ENCODE measurements at regions not wholly inside any gene's neighbourhood (a gene's known extent, or its start where the extent isn't known, plus 50 kb on each side); places are given as distances from the start of the nearest gene placed in this dataset.

DNA sequence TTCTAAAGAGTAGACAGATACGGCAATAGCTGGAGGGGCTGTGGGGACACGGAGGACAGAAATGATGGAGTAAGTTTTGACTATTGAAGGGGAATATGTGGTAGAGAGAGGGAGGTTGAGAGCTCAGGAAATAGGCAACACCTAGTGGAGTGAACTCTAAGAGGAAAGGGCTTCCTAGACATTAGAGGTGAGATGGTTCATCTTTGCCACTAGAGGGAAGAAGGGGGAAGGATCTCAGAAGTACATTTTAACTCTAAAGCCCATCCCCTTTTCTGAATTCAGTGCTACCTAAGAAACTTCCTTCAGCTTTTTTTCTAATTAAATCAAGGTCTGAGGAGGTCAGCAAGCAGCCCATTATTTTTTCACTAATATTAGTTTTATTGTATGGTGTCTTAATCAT is 689.4 kb upstream of the MAP3K7 start:
- Histone ChIP-seq H3K4me1 (ENCODE audit: insufficient read depth, low read length) (no peaks in the 10 kb centered on the region), H2AFZ (ENCODE audit: low read depth, low read length) (no peak overlapping the region), H3K4me3 (ENCODE audit: low read length) (no peak overlapping the region), H3K36me3 (ENCODE audit: insufficient read depth, low read length) (no peaks in the 10 kb centered on the region), H3K9me3 (ENCODE audit: low read length) (no peaks in the 10 kb centered on the region), H3K27me3 (ENCODE audit: insufficient read depth, low read length) (no peaks in the 10 kb centered on the region)

DNA sequence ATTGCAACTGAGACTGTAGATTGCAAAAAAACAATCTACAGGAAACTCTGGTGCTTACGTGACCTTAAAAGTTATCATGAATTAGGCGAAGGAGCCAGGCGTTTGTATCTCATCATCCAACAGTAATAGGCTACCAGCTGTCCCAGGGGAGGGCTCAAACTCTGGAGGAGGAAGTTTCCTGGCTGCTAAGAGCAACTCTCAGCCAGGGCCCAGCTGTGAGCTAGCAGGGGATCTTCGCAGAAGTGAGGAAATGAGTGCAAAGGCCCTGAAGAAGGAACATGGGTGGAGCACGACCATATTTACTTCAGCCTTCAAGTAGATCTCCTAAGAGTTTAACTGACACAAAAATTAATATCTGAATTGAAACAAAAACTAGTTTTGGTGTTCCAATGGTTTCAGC is 686.9 kb upstream of the MAP3K7 start:
- Histone ChIP-seq H3K27me3 (ENCODE audit: insufficient read depth, low read length) (no peaks in the 10 kb centered on the region), H2AFZ (ENCODE audit: low read depth, low read length) (no peak overlapping the region), H3K4me3 (ENCODE audit: low read length) (no peak overlapping the region), H3K4me1 (ENCODE audit: insufficient read depth, low read length) (no peaks in the 10 kb centered on the region), H3K9me3 (ENCODE audit: low read length) (no peaks in the 10 kb centered on the region), H3K36me3 (ENCODE audit: insufficient read depth, low read length) (no peaks in the 10 kb centered on the region)

DNA sequence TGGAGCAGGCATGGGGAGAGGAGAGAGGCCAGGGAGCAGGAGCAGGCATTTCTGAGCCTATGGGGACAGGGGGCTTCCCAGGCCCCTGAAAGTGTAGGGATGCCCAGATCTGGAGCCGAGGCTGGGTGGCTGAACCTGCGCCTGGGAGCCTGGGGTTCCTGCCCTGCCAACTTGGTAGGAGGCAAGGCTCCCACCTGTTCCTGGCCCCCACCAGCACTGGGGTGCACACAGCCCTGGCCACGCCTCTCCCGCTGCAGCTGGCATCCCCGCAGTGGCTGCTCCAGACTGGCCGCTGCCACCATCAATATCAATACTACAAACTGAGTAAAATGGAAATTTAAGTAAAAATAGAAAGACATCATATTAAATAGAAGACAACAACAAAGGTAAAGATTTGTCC is 684.9 kb upstream of the MAP3K7 start:
- Histone ChIP-seq H3K4me3 (ENCODE audit: low read length) (no peak overlapping the region), H3K36me3 (ENCODE audit: insufficient read depth, low read length) (no peaks in the 10 kb centered on the region), H3K4me1 (ENCODE audit: insufficient read depth, low read length) (peaks cover 9% of the 10 kb centered on the region), H2AFZ (ENCODE audit: low read depth, low read length) (no peak overlapping the region), H3K9me3 (ENCODE audit: low read length) (no peaks in the 10 kb centered on the region), H3K27me3 (ENCODE audit: insufficient read depth, low read length) (no peaks in the 10 kb centered on the region)

DNA sequence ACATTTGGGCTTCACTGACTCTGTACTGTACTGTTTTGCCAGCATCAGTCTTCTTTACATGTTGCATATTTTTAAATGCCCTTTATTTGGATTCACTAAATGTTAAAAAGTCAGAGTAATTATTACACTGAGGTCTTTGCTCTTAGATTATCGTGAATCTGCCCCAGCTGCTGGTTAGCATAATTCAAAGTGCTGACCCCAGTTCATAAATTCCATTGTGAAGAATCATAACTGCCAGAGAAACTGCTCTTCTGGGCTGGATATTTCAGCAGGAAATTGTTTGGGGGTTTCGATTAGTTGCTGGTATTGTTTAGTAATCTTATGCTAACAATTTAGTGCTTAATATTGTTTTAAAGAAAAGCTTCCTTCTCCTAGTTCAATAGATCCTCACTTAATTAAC is 682.1 kb upstream of the MAP3K7 start:
- peaks cover 9% of the 10 kb centered on the region for H3K4me1 ChIP-seq (ENCODE audit: insufficient read depth, low read length)
- H3K27me3 ChIP-seq (ENCODE audit: insufficient read depth, low read length), result no peaks in the 10 kb centered on the region
- no peak overlapping the region for H2AFZ ChIP-seq (ENCODE audit: low read depth, low read length)
- no peaks in the 10 kb centered on the region for H3K9me3 ChIP-seq (ENCODE audit: low read length)
- no peak overlapping the region for H3K4me3 ChIP-seq (ENCODE audit: low read length)
- H3K36me3 ChIP-seq (ENCODE audit: insufficient read depth, low read length), result no peaks in the 10 kb centered on the region

DNA sequence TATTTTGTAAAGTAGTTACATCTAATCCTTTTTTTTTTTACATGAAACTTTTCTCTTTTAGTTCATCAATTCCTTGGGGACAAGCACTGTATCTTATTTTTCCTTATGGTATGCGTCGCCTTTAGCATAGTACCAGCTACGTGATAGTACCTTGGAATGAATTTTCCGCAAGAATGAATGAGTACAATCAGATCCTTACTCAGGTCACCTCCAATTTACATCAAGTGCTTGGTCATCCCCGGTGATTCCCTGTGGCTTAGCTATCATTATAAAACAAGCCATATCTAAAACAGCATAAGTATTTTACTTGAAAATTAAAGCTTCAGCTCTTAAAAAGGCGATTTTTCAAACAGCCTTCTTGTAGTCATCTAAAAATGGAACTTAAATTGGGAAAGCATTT is 680.4 kb upstream of the MAP3K7 start:
- H3K27me3 ChIP-seq (ENCODE audit: insufficient read depth, low read length), result no peaks in the 10 kb centered on the region
- peaks cover 9% of the 10 kb centered on the region for H3K4me1 ChIP-seq (ENCODE audit: insufficient read depth, low read length)
- no peaks in the 10 kb centered on the region for H3K9me3 ChIP-seq (ENCODE audit: low read length)
- no peak overlapping the region for H2AFZ ChIP-seq (ENCODE audit: low read depth, low read length)
- no peaks in the 10 kb centered on the region for H3K36me3 ChIP-seq (ENCODE audit: insufficient read depth, low read length)
- no peak overlapping the region for H3K4me3 ChIP-seq (ENCODE audit: low read length)

DNA sequence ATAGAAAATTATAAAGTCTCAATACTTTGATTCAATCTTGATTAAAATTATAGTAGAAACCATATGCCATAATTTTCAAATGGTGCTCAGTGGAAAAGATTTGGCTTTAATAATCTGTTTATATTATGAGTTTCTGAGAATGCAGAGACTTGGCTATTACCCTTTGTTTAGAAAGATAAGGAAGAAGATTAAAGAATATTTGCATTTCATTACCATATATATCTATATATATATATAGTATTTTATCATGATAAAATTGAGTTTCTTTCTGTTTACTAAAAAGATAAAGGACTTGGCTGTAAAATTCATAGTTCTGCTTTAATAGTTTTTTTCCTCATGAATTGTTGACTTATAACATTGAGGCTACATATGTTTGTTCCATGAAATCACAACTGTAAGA is 679.3 kb upstream of the MAP3K7 start:
- H3K9me3 ChIP-seq (ENCODE audit: low read length), result no peaks in the 10 kb centered on the region
- no peaks in the 10 kb centered on the region for H3K27me3 ChIP-seq (ENCODE audit: insufficient read depth, low read length)
- peaks cover 9% of the 10 kb centered on the region for H3K4me1 ChIP-seq (ENCODE audit: insufficient read depth, low read length)
- H3K36me3 ChIP-seq (ENCODE audit: insufficient read depth, low read length), result no peaks in the 10 kb centered on the region
- no peak overlapping the region for H3K4me3 ChIP-seq (ENCODE audit: low read length)
- no peak overlapping the region for H2AFZ ChIP-seq (ENCODE audit: low read depth, low read length)

DNA sequence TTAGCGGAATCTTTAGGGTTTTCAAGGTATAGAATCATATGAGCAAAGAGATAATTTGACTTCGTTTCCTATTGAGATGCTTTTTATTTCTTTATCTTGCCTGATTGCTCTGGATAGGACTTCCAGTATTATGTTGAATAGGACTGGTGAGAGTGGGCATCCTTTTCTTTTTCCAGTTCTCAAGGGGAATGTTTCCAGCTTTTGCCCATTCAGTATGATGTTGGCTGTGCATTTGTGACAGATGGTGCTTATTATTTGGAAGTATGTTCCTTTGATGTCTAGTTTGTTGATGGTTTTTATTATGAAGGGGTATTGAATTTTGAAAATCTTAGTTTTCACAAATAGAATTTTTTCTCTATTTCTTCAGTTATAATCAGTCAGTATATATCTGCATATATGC is 656.6 kb upstream of the MAP3K7 start:
- no peak overlapping the region for H3K4me3 ChIP-seq (ENCODE audit: low read length)
- H2AFZ ChIP-seq (ENCODE audit: low read depth, low read length), result no peak overlapping the region
- no peaks in the 10 kb centered on the region for H3K36me3 ChIP-seq (ENCODE audit: insufficient read depth, low read length)
- peaks cover 2% of the 10 kb centered on the region for H3K4me1 ChIP-seq (ENCODE audit: insufficient read depth, low read length)
- no peaks in the 10 kb centered on the region for H3K9me3 ChIP-seq (ENCODE audit: low read length)
- no peaks in the 10 kb centered on the region for H3K27me3 ChIP-seq (ENCODE audit: insufficient read depth, low read length)

DNA sequence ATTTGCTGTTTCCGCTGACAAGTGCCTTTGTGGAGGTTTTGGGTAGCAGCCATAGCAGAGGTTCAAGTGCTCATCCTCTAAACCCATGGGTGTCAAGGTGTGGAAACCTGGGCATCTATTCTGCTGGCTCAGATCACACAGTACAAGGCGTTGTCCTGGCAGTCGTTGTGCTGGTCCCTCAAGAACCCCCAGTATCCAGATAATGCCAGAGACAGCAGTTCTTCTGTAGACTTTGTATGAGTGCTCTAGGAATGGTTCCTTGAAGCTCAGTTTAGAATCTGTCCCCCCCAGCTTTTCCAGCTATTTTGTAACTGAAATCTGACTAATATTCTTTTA is 655.7 kb upstream of the MAP3K7 start:
- H3K4me1 ChIP-seq (ENCODE audit: insufficient read depth, low read length), result peaks cover 2% of the 10 kb centered on the region
- no peaks in the 10 kb centered on the region for H3K9me3 ChIP-seq (ENCODE audit: low read length)
- no peak overlapping the region for H2AFZ ChIP-seq (ENCODE audit: low read depth, low read length)
- no peak overlapping the region for H3K4me3 ChIP-seq (ENCODE audit: low read length)
- no peaks in the 10 kb centered on the region for H3K27me3 ChIP-seq (ENCODE audit: insufficient read depth, low read length)
- H3K36me3 ChIP-seq (ENCODE audit: insufficient read depth, low read length), result no peaks in the 10 kb centered on the region

DNA sequence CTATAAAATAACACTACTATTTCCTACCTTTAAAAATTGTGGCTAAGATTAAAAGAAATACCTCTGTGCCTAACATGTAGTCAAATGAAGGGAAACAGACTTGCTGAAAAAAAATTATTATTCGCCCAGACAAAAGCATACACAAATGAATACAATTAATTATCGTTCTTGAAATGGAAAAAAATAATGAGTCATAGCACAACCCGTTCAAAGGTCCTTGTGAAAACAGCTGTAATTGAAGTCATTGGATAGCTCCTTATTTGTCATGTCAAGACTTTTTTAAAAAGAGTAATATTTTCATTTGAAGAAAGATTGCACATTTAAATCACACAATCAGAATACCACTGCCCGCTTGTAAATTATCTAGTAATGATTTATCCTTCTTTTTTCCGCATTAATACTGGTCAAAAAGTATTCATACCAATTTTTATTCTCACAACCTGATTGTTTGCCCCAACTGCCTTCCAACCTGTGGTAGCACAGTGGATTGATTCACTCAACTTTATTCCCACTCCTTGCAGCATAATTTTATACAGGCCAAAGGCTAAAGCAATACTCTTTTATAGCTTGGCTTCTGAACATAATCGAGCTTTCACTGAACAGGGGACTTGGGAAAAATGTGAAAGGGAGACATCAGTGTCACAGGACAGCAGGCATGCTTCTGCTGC is 655.2 kb upstream of the MAP3K7 start:
- Histone ChIP-seq H3K4me1 (ENCODE audit: insufficient read depth, low read length) (peaks cover 2% of the 10 kb centered on the region), H2AFZ (ENCODE audit: low read depth, low read length) (no peak overlapping the region), H3K9me3 (ENCODE audit: low read length) (no peaks in the 10 kb centered on the region), H3K36me3 (ENCODE audit: insufficient read depth, low read length) (no peaks in the 10 kb centered on the region), H3K27me3 (ENCODE audit: insufficient read depth, low read length) (no peaks in the 10 kb centered on the region), H3K4me3 (ENCODE audit: low read length) (no peak overlapping the region)

DNA sequence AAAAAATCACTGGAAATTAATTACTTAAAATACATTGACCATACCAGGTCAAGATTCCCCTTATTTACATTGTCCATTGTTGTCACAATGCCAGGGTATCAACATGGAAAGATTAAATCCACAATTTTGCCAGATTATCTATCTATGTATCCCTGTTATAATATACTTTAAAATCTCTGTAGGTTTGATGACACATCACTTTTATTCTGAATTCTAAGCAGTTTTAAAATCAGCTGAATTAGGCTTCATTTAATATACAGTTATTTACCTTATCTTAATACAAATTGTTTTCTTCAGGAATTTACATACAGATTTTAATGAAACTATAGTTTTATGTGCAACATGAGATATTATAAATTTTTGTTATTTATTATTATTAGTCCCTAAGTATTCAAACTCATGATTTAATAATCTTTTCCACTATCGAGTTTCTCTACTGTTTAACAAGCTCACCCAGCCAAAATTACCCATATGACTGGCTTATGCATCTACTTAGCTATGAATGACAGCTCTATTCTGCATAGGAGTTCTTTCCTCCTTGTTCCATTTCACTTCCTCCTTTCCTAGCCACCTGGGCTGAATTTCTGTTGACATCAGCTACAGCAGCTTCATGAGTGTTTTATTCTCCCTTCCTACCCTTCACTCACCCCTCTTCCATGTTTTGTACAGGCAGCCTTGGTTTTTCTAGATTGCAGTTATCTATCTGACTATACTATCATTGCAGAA is 654.2 kb upstream of the MAP3K7 start:
- Histone ChIP-seq H2AFZ (ENCODE audit: low read depth, low read length) (no peak overlapping the region), H3K4me1 (ENCODE audit: insufficient read depth, low read length) (peaks cover 2% of the 10 kb centered on the region), H3K4me3 (ENCODE audit: low read length) (no peak overlapping the region), H3K27me3 (ENCODE audit: insufficient read depth, low read length) (no peaks in the 10 kb centered on the region), H3K9me3 (ENCODE audit: low read length) (no peaks in the 10 kb centered on the region), H3K36me3 (ENCODE audit: insufficient read depth, low read length) (no peaks in the 10 kb centered on the region)

DNA sequence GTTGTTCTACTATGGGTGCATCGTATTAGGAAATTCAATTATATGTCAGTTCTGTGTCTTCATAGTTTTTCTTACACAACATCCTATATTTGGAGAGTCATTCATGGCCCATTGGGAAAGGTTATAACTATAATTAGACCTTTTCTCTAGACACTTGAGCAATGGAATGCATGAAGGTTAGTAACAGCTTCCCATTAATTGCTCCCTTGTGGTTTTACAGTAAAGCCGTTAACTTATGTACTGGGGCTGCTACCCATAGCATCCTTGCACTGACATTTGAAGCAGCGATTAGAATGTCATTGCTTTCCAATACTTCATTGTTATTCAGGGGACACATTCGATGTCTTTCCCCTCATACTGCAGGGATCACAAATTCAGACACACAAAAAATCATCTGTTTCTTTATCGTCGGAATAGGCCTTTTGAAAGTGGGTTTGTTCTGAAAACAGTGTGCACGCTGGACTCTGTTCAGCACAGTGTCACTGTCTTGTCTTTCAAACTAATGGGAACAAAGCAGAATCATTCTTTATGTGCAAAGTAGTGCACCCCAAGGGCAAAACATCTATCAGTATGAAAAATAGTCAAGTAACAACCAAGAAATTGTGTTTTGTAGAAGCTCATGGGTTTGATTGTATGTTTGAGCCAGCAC is 634.3 kb upstream of the MAP3K7 start:
- Histone ChIP-seq H3K4me3 (ENCODE audit: low read length) (no peak overlapping the region), H3K4me1 (ENCODE audit: insufficient read depth, low read length) (no peaks in the 10 kb centered on the region)

DNA sequence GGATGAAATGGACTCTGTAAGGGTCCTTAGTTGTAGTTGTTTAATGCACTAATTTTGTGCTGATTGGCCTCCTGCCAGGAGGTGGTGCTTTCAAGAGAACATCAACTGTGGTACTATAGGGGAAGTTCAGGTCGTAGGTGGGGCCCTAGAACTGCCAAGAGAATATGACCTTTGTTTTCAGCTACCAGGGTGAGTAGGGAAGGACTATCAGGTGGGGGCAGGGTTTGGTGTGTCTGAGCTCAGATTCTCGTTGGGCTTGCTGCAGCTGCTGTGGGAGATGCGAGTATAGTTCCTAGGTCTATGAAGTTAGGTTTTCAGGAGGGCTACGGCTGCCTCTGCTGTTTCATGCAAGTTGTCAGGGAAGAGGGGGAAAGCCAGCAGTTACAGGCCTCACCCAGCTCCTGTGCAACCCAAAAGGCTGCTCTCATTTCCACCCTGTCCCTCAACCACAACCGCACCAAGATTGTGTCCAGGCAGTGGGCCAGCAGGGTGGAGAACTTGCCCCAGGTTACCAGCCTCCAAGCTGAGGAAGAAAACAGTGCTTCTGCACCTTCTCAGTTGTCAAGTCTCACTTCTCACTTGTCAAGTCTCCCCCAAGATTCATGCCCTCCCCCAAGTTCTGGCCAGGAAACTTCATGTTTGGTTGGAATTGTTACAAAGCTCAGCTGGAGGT is 626.5 kb upstream of the MAP3K7 start:
- Histone ChIP-seq H3K4me1 (ENCODE audit: insufficient read depth, low read length) (no peaks in the 10 kb centered on the region), H3K27me3 (ENCODE audit: insufficient read depth, low read length) (no peaks in the 10 kb centered on the region), H2AFZ (ENCODE audit: low read depth, low read length) (no peak overlapping the region)

More for the DNA sequence above, 634.3 kb upstream of the MAP3K7 start:
- Histone ChIP-seq H3K36me3 (ENCODE audit: insufficient read depth, low read length) (no peaks in the 10 kb centered on the region), H3K9me3 (ENCODE audit: low read length) (no peaks in the 10 kb centered on the region), H3K27me3 (ENCODE audit: insufficient read depth, low read length) (no peaks in the 10 kb centered on the region), H2AFZ (ENCODE audit: low read depth, low read length) (no peak overlapping the region)

DNA sequence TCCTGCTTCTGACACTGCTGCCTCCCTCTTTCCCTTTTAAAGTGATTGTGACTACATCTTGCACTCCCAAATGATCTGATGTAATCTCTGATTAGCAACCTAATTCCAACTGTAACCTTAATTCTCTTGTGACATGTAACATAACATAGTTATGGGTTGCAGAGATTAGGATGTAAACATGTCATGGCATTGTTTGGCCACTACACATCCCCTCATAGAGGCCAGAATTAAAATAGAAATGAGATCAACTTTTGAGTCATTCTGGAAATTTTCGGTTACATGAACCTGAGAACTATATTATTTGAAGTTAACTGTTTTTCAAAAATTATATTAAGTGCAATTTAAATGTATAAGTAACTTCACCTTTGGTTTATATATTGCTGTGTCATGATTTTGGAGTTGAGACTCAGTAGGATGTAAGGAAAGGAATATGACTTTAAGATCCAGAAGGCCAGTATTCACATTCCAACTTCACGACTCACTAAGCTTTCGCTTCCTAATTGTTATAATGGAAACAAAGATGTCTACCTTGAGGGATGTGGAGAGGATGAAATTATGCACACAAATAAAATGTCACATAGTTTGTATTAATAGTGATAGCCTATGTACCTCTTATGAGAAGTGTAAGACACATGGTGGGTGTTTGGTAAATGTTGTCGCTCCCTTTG is 611.9 kb upstream of the MAP3K7 start:
- Histone ChIP-seq H2AFZ (ENCODE audit: low read depth, low read length) (no peak overlapping the region), H3K27me3 (ENCODE audit: insufficient read depth, low read length) (no peaks in the 10 kb centered on the region), H3K4me3 (ENCODE audit: low read length) (no peak overlapping the region), H3K9me3 (ENCODE audit: low read length) (no peaks in the 10 kb centered on the region), H3K4me1 (ENCODE audit: insufficient read depth, low read length) (no peaks in the 10 kb centered on the region), H3K36me3 (ENCODE audit: insufficient read depth, low read length) (no peaks in the 10 kb centered on the region)

More for the DNA sequence above, 626.5 kb upstream of the MAP3K7 start:
- Histone ChIP-seq H3K4me3 (ENCODE audit: low read length) (no peak overlapping the region), H3K36me3 (ENCODE audit: insufficient read depth, low read length) (no peaks in the 10 kb centered on the region), H3K9me3 (ENCODE audit: low read length) (no peaks in the 10 kb centered on the region)

All from neuron (in vitro differentiated cells).